NCI-H1436 (cell line): ENCODE measurements at regions not wholly inside any gene's neighbourhood (a gene's known extent, or its start where the extent isn't known, plus 50 kb on each side); places are given as distances from the start of the nearest gene placed in this dataset.

Experiments
- DNase-seq: peaks from one replicate; lab custom pipeline; 2025; lab: John Stamatoyannopoulos, UW

- DNase-seq, result no peak
Measured at GRCh38 chr6:79305020-79305419, 70.5 kb upstream of the HMGN3 start.

GRCh38 chr6:79302341-79302740 lies 67.9 kb upstream of the HMGN3 start:
- no peak for DNase-seq

GRCh38 chr6:79301290-79301689 lies 66.8 kb upstream of the HMGN3 start:
- DNase-seq, result no peak

GRCh38 chr6:79296211-79296610 lies 61.7 kb upstream of the HMGN3 start:
- no peak for DNase-seq
